Mucosa of rectum (tissue), 2 donors: ENCODE measurements at regions not wholly inside any gene's neighbourhood (a gene's known extent, or its start where the extent isn't known, plus 50 kb on each side); places are given as distances from the start of the nearest gene placed in this dataset.

Experiments used
- H3K27ac ChIP-seq, 2 donors: one replicate each; pipeline ENCODE4 v1.7.0; 2013; ENCODE audit warnings: inconsistent platforms in 2 of 2, low read depth in 2 of 2, low read length in 2 of 2
- H3K27me3 ChIP-seq, 2 donors: one replicate each; pipeline ENCODE4 v1.7.0; 2013; ENCODE audit warnings: low read length in 2 of 2; ENCODE audit not compliant: control insufficient read depth in 2 of 2, insufficient read depth in 2 of 2
- H3K36me3 ChIP-seq, 2 donors: one replicate each; pipeline ENCODE4 v1.7.0; 2013; ENCODE audit warnings: low read length in 2 of 2; ENCODE audit not compliant: control insufficient read depth in 2 of 2, insufficient read depth in 2 of 2
- H3K4me1 ChIP-seq, 2 donors: one replicate each; pipeline ENCODE4 v1.7.0; 2013; ENCODE audit warnings: low read length in 2 of 2, mild to moderate bottlenecking in 1 of 2; ENCODE audit not compliant: control insufficient read depth in 2 of 2, insufficient read depth in 2 of 2
- H3K4me3 ChIP-seq, 2 donors: one replicate each; pipeline ENCODE4 v1.7.0; 2013; ENCODE audit warnings: low read length in 2 of 2
- H3K9ac ChIP-seq, 2 donors: one replicate each; pipeline ENCODE4 v1.7.0; 2013; ENCODE audit warnings: low read length in 2 of 2, low read depth in 1 of 2, mild to moderate bottlenecking in 1 of 2
- H3K9me3 ChIP-seq, 2 donors: one replicate each; pipeline ENCODE4 v1.7.0; 2013; ENCODE audit warnings: low read length in 2 of 2; ENCODE audit not compliant: control insufficient read depth in 2 of 2
- donor health status: healthy.
- donor health status: Normal muscosa, but diverticular disease.

GRCh38 chr7:12847001-12847400 is 159.6 kb downstream of the ARL4A start:
- Histone ChIP-seq H3K4me3 (no peak overlapping the region), H3K36me3 (no peaks in the 10 kb centered on the region), H3K9ac (no peak overlapping the region), H3K27me3 (no peaks in the 10 kb centered on the region), H3K4me1 (no peaks in the 10 kb centered on the region), H3K9me3 (peaks cover 2 to 4% of the 10 kb centered on the region in 2 donors), H3K27ac (no peak overlapping the region)

- H3K27ac ChIP-seq: no peak overlapping the region
- no peak overlapping the region for H3K4me3 ChIP-seq
- H3K9me3 ChIP-seq: peaks cover 2 to 4% of the 10 kb centered on the region in 2 donors
- H3K27me3 ChIP-seq: no peaks in the 10 kb centered on the region
- no peaks in the 10 kb centered on the region for H3K36me3 ChIP-seq
- H3K9ac ChIP-seq: no peak overlapping the region
- no peaks in the 10 kb centered on the region for H3K4me1 ChIP-seq
Observed at GRCh38 chr7:12851142-12851541, 163.7 kb downstream of the ARL4A start.

GRCh38 chr7:12851841-12852240 is 164.4 kb downstream of the ARL4A start:
- no peaks in the 10 kb centered on the region for H3K36me3 ChIP-seq
- H3K27me3 ChIP-seq: no peaks in the 10 kb centered on the region
- no peak overlapping the region for H3K9ac ChIP-seq
- H3K4me1 ChIP-seq: no peaks in the 10 kb centered on the region
- no peaks in the 10 kb centered on the region for H3K9me3 ChIP-seq
- no peak overlapping the region for H3K27ac ChIP-seq
- no peak overlapping the region for H3K4me3 ChIP-seq

- no peaks in the 10 kb centered on the region for H3K36me3 ChIP-seq
- H3K4me1 ChIP-seq: no peaks in the 10 kb centered on the region
- no peaks in the 10 kb centered on the region for H3K9me3 ChIP-seq
- H3K4me3 ChIP-seq: no peak overlapping the region
- H3K27ac ChIP-seq: no peak overlapping the region
- H3K9ac ChIP-seq: no peak overlapping the region
- no peaks in the 10 kb centered on the region for H3K27me3 ChIP-seq
Observed at GRCh38 chr7:12855036-12855435, 167.6 kb downstream of the ARL4A start.

GRCh38 chr7:12859761-12860160 is 172.3 kb downstream of the ARL4A start:
- Histone ChIP-seq H3K9ac (no peak overlapping the region), H3K9me3 (no peaks in the 10 kb centered on the region), H3K36me3 (no peaks in the 10 kb centered on the region), H3K27me3 (no peaks in the 10 kb centered on the region), H3K4me3 (no peak overlapping the region), H3K4me1 (no peaks in the 10 kb centered on the region), H3K27ac (no peak overlapping the region)

- H3K9me3 ChIP-seq: no peaks in the 10 kb centered on the region
- no peaks in the 10 kb centered on the region for H3K36me3 ChIP-seq
- no peak overlapping the region for H3K9ac ChIP-seq
- no peak overlapping the region for H3K4me3 ChIP-seq
- no peaks in the 10 kb centered on the region for H3K27me3 ChIP-seq
- no peaks in the 10 kb centered on the region for H3K4me1 ChIP-seq
- H3K27ac ChIP-seq: no peak overlapping the region
Observed at GRCh38 chr7:12861070-12861469, 173.6 kb downstream of the ARL4A start.

GRCh38 chr7:12862146-12862545 is 174.7 kb downstream of the ARL4A start:
- no peaks in the 10 kb centered on the region for H3K9me3 ChIP-seq
- H3K27ac ChIP-seq: no peak overlapping the region
- H3K4me3 ChIP-seq: no peak overlapping the region
- H3K9ac ChIP-seq: no peak overlapping the region
- no peaks in the 10 kb centered on the region for H3K4me1 ChIP-seq
- no peaks in the 10 kb centered on the region for H3K36me3 ChIP-seq
- no peaks in the 10 kb centered on the region for H3K27me3 ChIP-seq

GRCh38 chr7:12864470-12865046 is 177.1 kb downstream of the ARL4A start:
- H3K4me1 ChIP-seq: no peaks in the 10 kb centered on the region
- H3K36me3 ChIP-seq: no peaks in the 10 kb centered on the region
- no peaks in the 10 kb centered on the region for H3K9me3 ChIP-seq
- H3K27me3 ChIP-seq: no peaks in the 10 kb centered on the region
- H3K9ac ChIP-seq: no peak overlapping the region
- H3K27ac ChIP-seq: no peak overlapping the region
- no peak overlapping the region for H3K4me3 ChIP-seq

GRCh38 chr7:12865593-12865992 is 178.2 kb downstream of the ARL4A start:
- Histone ChIP-seq H3K9me3 (no peaks in the 10 kb centered on the region), H3K4me3 (no peak overlapping the region), H3K9ac (no peak overlapping the region), H3K36me3 (no peaks in the 10 kb centered on the region), H3K27me3 (no peaks in the 10 kb centered on the region), H3K4me1 (no peaks in the 10 kb centered on the region), H3K27ac (no peak overlapping the region)

- no peaks in the 10 kb centered on the region for H3K27me3 ChIP-seq
- H3K36me3 ChIP-seq: no peaks in the 10 kb centered on the region
- no peak overlapping the region for H3K4me3 ChIP-seq
Observed at GRCh38 chr7:12866207-12866606, 178.8 kb downstream of the ARL4A start.

GRCh38 chr7:12868027-12868426 is 180.6 kb downstream of the ARL4A start:
- H3K9me3 ChIP-seq: no peaks in the 10 kb centered on the region
- no peaks in the 10 kb centered on the region for H3K36me3 ChIP-seq
- peaks cover 0 to 3% of the 10 kb centered on the region in 2 donors for H3K4me1 ChIP-seq
- no peak overlapping the region for H3K27ac ChIP-seq
- H3K4me3 ChIP-seq: no peak overlapping the region
- no peak overlapping the region for H3K9ac ChIP-seq
- no peaks in the 10 kb centered on the region for H3K27me3 ChIP-seq

More at GRCh38 chr7:12866207-12866606, 178.8 kb downstream of the ARL4A start:
- Histone ChIP-seq H3K9ac (no peak overlapping the region), H3K4me1 (no peaks in the 10 kb centered on the region), H3K9me3 (no peaks in the 10 kb centered on the region), H3K27ac (no peak overlapping the region)
